ENCODE measurements at regions not wholly inside any gene's neighbourhood (a gene's known extent, or its start where the extent isn't known, plus 50 kb on each side); places are given as distances from the start of the nearest gene placed in this dataset.
"Not testable (repeated sequence)": the region's sequence is repeated elsewhere in the genome, so short reads cannot be mapped to it uniquely, and the experiment has no call there.

DNA sequence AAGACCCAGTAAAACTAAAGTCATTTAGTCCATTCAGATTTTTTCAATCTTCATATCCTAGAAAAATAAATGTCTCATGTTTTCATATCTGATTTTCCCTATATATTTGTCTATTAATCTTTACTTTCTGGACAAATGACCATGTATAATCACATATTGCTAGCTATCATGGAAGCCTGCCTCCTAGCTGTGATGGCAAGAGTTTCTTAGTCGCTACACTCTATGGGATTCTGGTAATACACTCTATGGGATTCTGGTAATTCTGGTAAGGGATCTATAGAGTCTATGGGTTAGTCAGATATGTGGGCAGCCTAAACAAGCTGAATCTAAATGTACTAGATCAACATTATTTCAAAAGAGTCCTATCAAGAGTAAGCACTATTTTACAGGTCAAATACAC lies 198.7 kb upstream of the LHX8 start:
- intact Hi-C loops (cut with DNase I; ENCODE audit: low total_unique reads): no loop called here
- DNase-seq: no peak
- no peaks in the 10 kb centered on the region for H3K36me3 ChIP-seq
- no peaks in the 10 kb centered on the region for H3K27me3 ChIP-seq (replicated peaks in 1 of 7)
- H3K4me1 ChIP-seq: no peaks in the 10 kb centered on the region
- 80 to 95% (median 85%) methylated on average over 1 of the region's 1 CpG for WGBS, 5 donors
- H3K9me3 ChIP-seq: no peaks in the 10 kb centered on the region
- H3K4me3 ChIP-seq: no peak overlapping the region
- TF ChIP-seq, protein P1, sequence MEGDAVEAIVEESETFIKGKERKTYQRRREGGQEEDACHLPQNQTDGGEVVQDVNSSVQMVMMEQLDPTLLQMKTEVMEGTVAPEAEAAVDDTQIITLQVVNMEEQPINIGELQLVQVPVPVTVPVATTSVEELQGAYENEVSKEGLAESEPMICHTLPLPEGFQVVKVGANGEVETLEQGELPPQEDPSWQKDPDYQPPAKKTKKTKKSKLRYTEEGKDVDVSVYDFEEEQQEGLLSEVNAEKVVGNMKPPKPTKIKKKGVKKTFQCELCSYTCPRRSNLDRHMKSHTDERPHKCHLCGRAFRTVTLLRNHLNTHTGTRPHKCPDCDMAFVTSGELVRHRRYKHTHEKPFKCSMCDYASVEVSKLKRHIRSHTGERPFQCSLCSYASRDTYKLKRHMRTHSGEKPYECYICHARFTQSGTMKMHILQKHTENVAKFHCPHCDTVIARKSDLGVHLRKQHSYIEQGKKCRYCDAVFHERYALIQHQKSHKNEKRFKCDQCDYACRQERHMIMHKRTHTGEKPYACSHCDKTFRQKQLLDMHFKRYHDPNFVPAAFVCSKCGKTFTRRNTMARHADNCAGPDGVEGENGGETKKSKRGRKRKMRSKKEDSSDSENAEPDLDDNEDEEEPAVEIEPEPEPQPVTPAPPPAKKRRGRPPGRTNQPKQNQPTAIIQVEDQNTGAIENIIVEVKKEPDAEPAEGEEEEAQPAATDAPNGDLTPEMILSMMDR (IDR thresholded peaks at IDR 0.05 in 8 of 11, conservative IDR thresholded peaks at IDR 0.05 in 3 of 11): no peak
- TF ChIP-seq POLR2A (IDR thresholded peaks at IDR 0.05): no peak
- no peak overlapping the region for H3K27ac ChIP-seq

DNA sequence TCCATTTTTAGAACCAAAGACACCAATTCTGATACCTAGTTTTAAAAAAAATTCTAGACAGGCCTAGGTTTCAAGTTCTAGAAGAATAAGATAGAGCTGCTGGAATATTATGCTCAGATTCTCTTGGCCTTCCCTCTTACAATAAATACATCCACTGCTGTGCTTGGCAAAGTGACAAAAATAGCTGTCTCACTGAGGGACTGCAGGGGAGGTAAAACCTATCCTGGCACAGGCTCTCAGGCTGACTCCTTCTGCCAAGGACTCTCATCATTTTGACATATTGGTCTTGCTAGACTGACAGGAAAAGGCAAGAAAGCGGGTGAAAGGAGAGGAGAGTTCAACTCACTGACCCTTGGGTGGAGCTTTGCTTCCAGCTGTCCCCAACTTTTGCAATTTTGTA lies 197.0 kb upstream of the LHX8 start:
- Histone ChIP-seq H3K4me1 (no peaks in the 10 kb centered on the region), H3K27ac (no peak overlapping the region), H3K9me3 (peaks cover 0 to 7% (median 2%) of the 10 kb centered on the region in 8 donors), H3K4me3 (no peak overlapping the region), H3K36me3 (no peaks in the 10 kb centered on the region), H3K27me3 (replicated peaks in 1 of 7) (no peaks in the 10 kb centered on the region)
- intact Hi-C loops (cut with DNase I; ENCODE audit: low total_unique reads): no loop called here
- no peak for DNase-seq
- no peak for TF ChIP-seq POLR2AphosphoS5 (IDR thresholded peaks at IDR 0.05)
- TF ChIP-seq, protein P1 (IDR thresholded peaks at IDR 0.05 in 8 of 11, conservative IDR thresholded peaks at IDR 0.05 in 3 of 11): no peak
- no peak for TF ChIP-seq POLR2A (IDR thresholded peaks at IDR 0.05)
- WGBS, 5 donors: 10 to 84% (median 30%) methylated on average over 1 of the region's 1 CpG

DNA sequence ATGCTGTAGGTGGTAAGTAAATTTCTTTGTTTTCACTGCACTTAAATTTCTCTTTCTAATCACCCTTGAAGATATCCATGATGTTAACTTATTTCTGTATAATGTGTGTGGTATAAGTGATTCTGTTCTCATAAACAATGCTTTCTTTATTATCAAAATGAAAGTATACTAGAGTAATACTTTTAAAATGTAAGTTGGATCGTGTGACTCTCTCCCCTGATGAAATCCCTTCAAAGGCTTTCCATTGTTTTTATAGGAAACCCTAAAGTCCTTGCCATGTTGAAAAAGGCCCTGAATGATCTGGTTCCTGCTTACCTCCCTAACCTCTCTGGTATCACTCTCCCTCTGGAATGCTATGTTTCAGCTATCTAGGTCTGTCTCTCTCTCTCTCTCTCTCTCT lies 191.1 kb upstream of the LHX8 start:
- Histone ChIP-seq H3K27ac (no peak overlapping the region), H3K36me3 (no peaks in the 10 kb centered on the region), H3K27me3 (replicated peaks in 1 of 7) (no peaks in the 10 kb centered on the region), H3K4me1 (no peaks in the 10 kb centered on the region), H3K4me3 (no peak overlapping the region), H3K9me3 (peaks cover 0 to 10% (median 2%) of the 10 kb centered on the region in 8 donors)
- no peak for DNase-seq
- TF ChIP-seq POLR2A (IDR thresholded peaks at IDR 0.05): no peak
- TF ChIP-seq POLR2AphosphoS5 (IDR thresholded peaks at IDR 0.05): no peak
- TF ChIP-seq, protein P1 (IDR thresholded peaks at IDR 0.05 in 8 of 11, conservative IDR thresholded peaks at IDR 0.05 in 3 of 11): no peak
- 71 to 82% (median 78%) methylated on average over 1 of the region's 1 CpG for WGBS, 5 donors
- intact Hi-C loops (cut with DNase I; ENCODE audit: low total_unique reads): no loop called here

DNA sequence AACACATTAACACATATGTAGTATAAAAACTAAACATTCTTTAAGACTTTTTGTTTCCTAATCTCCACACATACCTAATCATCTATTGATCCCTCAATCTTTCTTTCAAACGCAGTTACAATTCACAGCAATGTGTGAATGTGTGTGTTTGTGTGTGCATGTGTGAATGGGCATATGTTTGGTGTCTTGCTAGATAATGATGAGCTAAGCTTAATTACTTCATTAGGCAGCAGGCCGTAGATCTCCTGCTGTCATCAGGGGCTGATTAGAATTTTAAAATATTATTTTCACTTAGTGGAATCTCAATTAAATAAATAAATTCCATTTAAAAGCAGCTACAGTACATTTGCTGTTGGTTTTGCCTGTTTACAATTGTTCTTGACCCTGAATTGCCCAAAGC lies 187.8 kb upstream of the LHX8 start:
- TF ChIP-seq POLR2A (IDR thresholded peaks at IDR 0.05): no peak
- TF ChIP-seq, protein P1 (IDR thresholded peaks at IDR 0.05 in 8 of 11, conservative IDR thresholded peaks at IDR 0.05 in 3 of 11): no peak
- TF ChIP-seq POLR2AphosphoS5 (IDR thresholded peaks at IDR 0.05): no peak
- Histone ChIP-seq H3K9me3 (peaks cover 0 to 12% (median 2%) of the 10 kb centered on the region in 8 donors), H3K27ac (no peak overlapping the region), H3K36me3 (no peaks in the 10 kb centered on the region), H3K4me3 (no peak overlapping the region), H3K27me3 (replicated peaks in 1 of 7) (no peaks in the 10 kb centered on the region), H3K4me1 (no peaks in the 10 kb centered on the region)
- no peak for DNase-seq
- intact Hi-C loops (cut with DNase I; ENCODE audit: low total_unique reads): no loop called here
- WGBS, 5 donors: 72 to 86% (median 80%) methylated on average over 2 of the region's 2 CpGs

DNA sequence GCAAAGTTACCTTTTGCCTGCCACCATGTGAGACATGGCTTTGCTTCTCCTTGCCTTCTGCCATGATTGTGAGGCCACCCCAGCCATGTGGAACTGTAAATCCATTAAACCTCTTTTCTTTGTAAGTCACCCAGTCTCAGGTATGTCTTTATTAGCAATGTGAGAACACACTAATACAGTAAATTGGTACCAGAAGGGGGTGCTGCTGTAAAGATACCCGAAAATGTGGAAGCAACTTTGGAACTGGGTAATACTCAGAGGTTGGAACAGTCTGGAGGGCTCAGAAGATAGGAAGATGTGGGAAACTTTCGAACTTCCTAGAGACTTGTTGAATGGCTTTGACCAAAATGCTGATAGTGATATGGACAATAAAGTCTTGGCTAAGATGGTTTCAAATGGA lies 184.8 kb upstream of the LHX8 start:
- H3K36me3 ChIP-seq; H3K9me3 ChIP-seq; H3K4me3 ChIP-seq; H3K27me3 ChIP-seq (replicated peaks in 1 of 7); H3K4me1 ChIP-seq; DNase-seq; H3K27ac ChIP-seq; intact Hi-C loops (cut with DNase I; ENCODE audit: low total_unique reads): not testable (repeated sequence)
- 58 to 71% (median 59%) methylated on average over 2 of the region's 2 CpGs for WGBS, 5 donors

DNA sequence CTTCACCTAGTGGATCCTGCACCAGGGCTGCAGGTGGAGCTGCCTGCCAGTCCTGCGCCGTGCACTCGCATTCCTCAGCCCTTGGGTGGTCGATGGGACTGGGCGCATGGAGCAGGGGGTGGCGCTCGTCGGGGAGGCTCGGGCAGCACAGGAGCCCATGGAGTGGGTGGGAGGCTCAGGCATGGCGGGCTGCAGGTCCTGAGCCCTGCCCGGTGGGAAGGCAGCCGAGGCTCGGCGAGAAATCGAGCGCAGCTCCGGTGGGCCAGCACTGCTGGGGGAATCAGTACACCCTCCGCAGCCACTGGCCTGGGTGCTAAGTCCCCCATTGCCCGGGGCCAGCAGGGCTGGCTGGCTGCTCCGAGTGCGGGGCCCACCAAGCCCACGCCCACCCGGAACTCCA lies 182.2 kb upstream of the LHX8 start:
- H3K36me3 ChIP-seq; H3K4me3 ChIP-seq; H3K9me3 ChIP-seq; intact Hi-C loops (cut with DNase I; ENCODE audit: low total_unique reads); DNase-seq; H3K27me3 ChIP-seq (replicated peaks in 1 of 7); H3K4me1 ChIP-seq; H3K27ac ChIP-seq: not testable (repeated sequence)
- 89 to 96% (median 94%) methylated on average over 10 to 23 of the region's 23 CpGs for WGBS, 5 donors

Measured in spleen (tissue), 11 donors.